ENCODE measurements at regions not wholly inside any gene's neighbourhood (a gene's known extent, or its start where the extent isn't known, plus 50 kb on each side); places are given as distances from the start of the nearest gene placed in this dataset.

GRCh38 chr4:57214654-57215411 lies 104.6 kb upstream of the IGFBP7 start:
- Histone ChIP-seq H3K4me3 (ENCODE audit: low read depth, low read length) (no peak overlapping the region), H3K36me3 (replicated peaks) (no peaks in the 10 kb centered on the region), H3K27me3 (replicated peaks) (no peaks in the 10 kb centered on the region), H3K27ac (no peak overlapping the region)
- in situ Hi-C loops (cut with HindIII; ENCODE audit: low pct_ligation_motif_present, low sequenced_read_pairs) = no loop called here
- DNase-seq = no peak
- TF ChIP-seq CTCF (IDR thresholded peaks at IDR 0.05; ENCODE audit: low read depth, low read length, missing control alignments) = no peak

- TF ChIP-seq CTCF (IDR thresholded peaks at IDR 0.05; ENCODE audit: low read depth, low read length, missing control alignments) = no peak
- in situ Hi-C loops (cut with HindIII; ENCODE audit: low pct_ligation_motif_present, low sequenced_read_pairs) = no loop called here
- H3K36me3 ChIP-seq (replicated peaks) = no peaks in the 10 kb centered on the region
- H3K27me3 ChIP-seq (replicated peaks) = no peaks in the 10 kb centered on the region
- no peak overlapping the region for H3K4me3 ChIP-seq (ENCODE audit: low read depth, low read length)
- H3K27ac ChIP-seq = no peak overlapping the region
- DNase-seq = no peak
Observed at GRCh38 chr4:57211131-57211530, 100.9 kb upstream of the IGFBP7 start.

GRCh38 chr4:57206172-57206571 lies 96.0 kb upstream of the IGFBP7 start:
- Histone ChIP-seq H3K4me3 (ENCODE audit: low read depth, low read length) (no peak overlapping the region), H3K27me3 (replicated peaks) (no peaks in the 10 kb centered on the region), H3K27ac (no peak overlapping the region), H3K36me3 (replicated peaks) (no peaks in the 10 kb centered on the region)
- no peak for TF ChIP-seq CTCF (IDR thresholded peaks at IDR 0.05; ENCODE audit: low read depth, low read length, missing control alignments)
- no peak for DNase-seq
- in situ Hi-C loops (cut with HindIII; ENCODE audit: low pct_ligation_motif_present, low sequenced_read_pairs) = no loop called here

- no peak overlapping the region for H3K27ac ChIP-seq
- H3K4me3 ChIP-seq (ENCODE audit: low read depth, low read length) = no peak overlapping the region
- H3K36me3 ChIP-seq (replicated peaks) = no peaks in the 10 kb centered on the region
- DNase-seq = no peak
- H3K27me3 ChIP-seq (replicated peaks) = no peaks in the 10 kb centered on the region
- TF ChIP-seq CTCF (IDR thresholded peaks at IDR 0.05; ENCODE audit: low read depth, low read length, missing control alignments) = no peak
- in situ Hi-C loops (cut with HindIII; ENCODE audit: low pct_ligation_motif_present, low sequenced_read_pairs) = no loop called here
Observed at GRCh38 chr4:57205580-57205979, 95.4 kb upstream of the IGFBP7 start.

- H3K27ac ChIP-seq = no peak overlapping the region
- H3K27me3 ChIP-seq (replicated peaks) = no peaks in the 10 kb centered on the region
- H3K36me3 ChIP-seq (replicated peaks) = no peaks in the 10 kb centered on the region
- TF ChIP-seq CTCF (IDR thresholded peaks at IDR 0.05; ENCODE audit: low read depth, low read length, missing control alignments) = no peak
- in situ Hi-C loops (cut with HindIII; ENCODE audit: low pct_ligation_motif_present, low sequenced_read_pairs) = no loop called here
- DNase-seq = no peak
- no peak overlapping the region for H3K4me3 ChIP-seq (ENCODE audit: low read depth, low read length)
Observed at GRCh38 chr4:57200799-57201327, 90.7 kb upstream of the IGFBP7 start.

GRCh38 chr4:57199267-57199666 lies 89.1 kb upstream of the IGFBP7 start:
- DNase-seq = no peak
- H3K36me3 ChIP-seq (replicated peaks) = no peaks in the 10 kb centered on the region
- H3K27ac ChIP-seq = no peak overlapping the region
- in situ Hi-C loops (cut with HindIII; ENCODE audit: low pct_ligation_motif_present, low sequenced_read_pairs) = no loop called here
- no peaks in the 10 kb centered on the region for H3K27me3 ChIP-seq (replicated peaks)
- H3K4me3 ChIP-seq (ENCODE audit: low read depth, low read length) = no peak overlapping the region
- no peak for TF ChIP-seq CTCF (IDR thresholded peaks at IDR 0.05; ENCODE audit: low read depth, low read length, missing control alignments)

Data from brain microvascular endothelial cell (primary cell).